GM10266 (cell line): ENCODE measurements at regions not wholly inside any gene's neighbourhood (a gene's known extent, or its start where the extent isn't known, plus 50 kb on each side); places are given as distances from the start of the nearest gene placed in this dataset.

Source experiments
- DNase-seq: peaks from one replicate; pipeline ENCODE4 v3.0.0; 2012; ENCODE audit errors: extremely low spot score
- TF ChIP-seq, protein P1 (sequence below): IDR thresholded peaks from 2 replicates; pipeline ENCODE4 v1.5.1; 2012; ENCODE audit warnings: mild to moderate bottlenecking, low read depth; ENCODE audit not compliant: control insufficient read depth, insufficient read depth; ENCODE audit errors: missing control alignments

GRCh38 chr14:104393898-104394381 lies 185.6 kb upstream of the C14orf180 start:
- DNase-seq, result no peak
- TF ChIP-seq, protein P1, sequence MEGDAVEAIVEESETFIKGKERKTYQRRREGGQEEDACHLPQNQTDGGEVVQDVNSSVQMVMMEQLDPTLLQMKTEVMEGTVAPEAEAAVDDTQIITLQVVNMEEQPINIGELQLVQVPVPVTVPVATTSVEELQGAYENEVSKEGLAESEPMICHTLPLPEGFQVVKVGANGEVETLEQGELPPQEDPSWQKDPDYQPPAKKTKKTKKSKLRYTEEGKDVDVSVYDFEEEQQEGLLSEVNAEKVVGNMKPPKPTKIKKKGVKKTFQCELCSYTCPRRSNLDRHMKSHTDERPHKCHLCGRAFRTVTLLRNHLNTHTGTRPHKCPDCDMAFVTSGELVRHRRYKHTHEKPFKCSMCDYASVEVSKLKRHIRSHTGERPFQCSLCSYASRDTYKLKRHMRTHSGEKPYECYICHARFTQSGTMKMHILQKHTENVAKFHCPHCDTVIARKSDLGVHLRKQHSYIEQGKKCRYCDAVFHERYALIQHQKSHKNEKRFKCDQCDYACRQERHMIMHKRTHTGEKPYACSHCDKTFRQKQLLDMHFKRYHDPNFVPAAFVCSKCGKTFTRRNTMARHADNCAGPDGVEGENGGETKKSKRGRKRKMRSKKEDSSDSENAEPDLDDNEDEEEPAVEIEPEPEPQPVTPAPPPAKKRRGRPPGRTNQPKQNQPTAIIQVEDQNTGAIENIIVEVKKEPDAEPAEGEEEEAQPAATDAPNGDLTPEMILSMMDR, result no peak

DNA sequence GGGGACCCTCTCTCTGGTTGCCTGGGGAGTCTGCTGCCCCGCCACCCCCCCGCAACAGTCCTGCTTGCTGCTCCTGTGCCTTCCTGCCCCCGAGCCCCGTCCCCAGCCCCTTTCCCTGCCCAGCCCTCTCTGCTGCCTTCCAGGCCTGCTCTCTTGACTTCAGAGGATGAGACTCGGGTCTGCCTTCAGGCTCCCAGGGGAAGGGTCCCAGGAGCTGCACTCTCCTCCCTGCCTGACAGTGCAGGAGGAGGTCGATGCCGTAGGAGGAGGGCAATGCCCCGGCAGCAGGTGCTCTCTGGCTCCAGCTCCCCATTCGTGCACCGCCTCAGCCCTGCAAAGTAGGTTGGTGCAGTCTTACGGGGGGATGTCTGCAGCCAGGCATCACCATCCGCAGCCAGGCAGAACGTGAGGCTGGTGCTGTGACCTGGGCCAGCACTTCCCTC lies 185.1 kb upstream of the C14orf180 start:
- TF ChIP-seq, protein P1, result no peak
- DNase-seq, result no peak

DNA sequence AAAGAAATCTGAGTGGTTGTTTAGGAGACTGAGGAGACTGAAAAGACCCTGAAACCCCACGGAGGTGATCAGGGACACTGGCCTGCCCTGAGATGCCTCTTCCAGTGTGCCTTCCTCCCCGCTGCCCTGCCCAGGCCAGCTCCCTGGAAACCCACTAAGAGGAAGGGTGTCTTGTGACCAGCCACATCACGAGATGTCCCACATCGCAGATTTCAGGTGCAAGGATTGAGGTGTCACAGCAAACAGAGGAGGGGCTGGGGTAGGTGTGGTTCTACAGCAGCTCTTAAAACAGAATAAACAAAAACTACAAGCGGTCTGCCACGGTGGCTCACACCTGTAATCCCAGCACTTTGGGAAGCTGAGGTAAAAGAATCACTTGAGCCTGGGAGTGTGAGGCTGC lies 184.3 kb upstream of the C14orf180 start:
- TF ChIP-seq, protein P1, result no peak
- DNase-seq, result no peak

DNA sequence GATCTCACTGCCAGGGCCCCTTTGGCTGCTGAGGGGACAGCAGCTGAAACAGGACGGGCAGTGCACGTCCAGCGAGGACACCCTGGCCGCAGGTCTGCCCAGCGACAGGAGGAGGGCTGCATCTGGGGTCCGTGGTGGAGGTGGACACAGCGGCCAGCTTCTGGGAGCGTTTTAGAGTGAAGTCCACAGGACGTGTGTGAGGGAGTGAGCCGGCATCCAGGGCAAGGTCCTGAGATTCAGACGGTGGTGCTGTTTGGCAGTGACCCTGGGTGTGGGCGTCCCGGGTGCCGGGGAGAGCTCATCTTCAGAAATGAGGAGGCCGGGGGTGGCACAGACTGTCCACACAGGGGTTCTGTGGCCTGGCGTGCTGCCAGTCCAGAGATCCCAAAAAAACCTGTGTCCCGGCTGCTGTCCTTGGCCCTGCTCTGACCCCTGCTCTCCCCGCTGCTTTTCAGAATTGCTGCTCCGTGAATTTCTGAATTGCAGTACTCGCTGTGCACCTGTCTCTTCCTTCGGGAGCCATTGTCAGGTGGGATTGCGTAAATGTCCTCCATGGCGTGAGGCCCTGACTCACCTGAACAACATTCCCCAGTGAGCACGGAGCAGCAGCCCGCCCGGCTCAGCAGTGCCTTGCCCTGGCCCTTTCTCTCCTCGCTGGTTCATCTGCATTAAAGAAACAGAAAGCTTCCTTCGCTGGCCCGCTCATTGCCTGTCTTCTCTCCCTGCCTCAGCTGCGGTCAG lies 183.5 kb upstream of the C14orf180 start:
- TF ChIP-seq, protein P1, result no peak
- no peak for DNase-seq

- TF ChIP-seq, protein P1, result no peak
- DNase-seq, result no peak
Measured at GRCh38 chr14:104396682-104397470, 182.7 kb upstream of the C14orf180 start.

- TF ChIP-seq, protein P1, result no peak
- no peak for DNase-seq
Measured at GRCh38 chr14:104397956-104398355, 181.6 kb upstream of the C14orf180 start.

GRCh38 chr14:104398656-104399055 lies 180.9 kb upstream of the C14orf180 start:
- no peak for DNase-seq
- TF ChIP-seq, protein P1, result no peak
